LNCAP (cell line): ENCODE measurements at regions not wholly inside any gene's neighbourhood (a gene's known extent, or its start where the extent isn't known, plus 50 kb on each side); places are given as distances from the start of the nearest gene placed in this dataset.

ENCODE experiments used
- TF ChIP-seq, protein P1 (sequence below): fragments of 450-650 bp; IDR thresholded peaks from 2 replicates; pipeline ENCODE4 v1.5.1; 2017; ENCODE audit warnings: mild to moderate bottlenecking

DNA sequence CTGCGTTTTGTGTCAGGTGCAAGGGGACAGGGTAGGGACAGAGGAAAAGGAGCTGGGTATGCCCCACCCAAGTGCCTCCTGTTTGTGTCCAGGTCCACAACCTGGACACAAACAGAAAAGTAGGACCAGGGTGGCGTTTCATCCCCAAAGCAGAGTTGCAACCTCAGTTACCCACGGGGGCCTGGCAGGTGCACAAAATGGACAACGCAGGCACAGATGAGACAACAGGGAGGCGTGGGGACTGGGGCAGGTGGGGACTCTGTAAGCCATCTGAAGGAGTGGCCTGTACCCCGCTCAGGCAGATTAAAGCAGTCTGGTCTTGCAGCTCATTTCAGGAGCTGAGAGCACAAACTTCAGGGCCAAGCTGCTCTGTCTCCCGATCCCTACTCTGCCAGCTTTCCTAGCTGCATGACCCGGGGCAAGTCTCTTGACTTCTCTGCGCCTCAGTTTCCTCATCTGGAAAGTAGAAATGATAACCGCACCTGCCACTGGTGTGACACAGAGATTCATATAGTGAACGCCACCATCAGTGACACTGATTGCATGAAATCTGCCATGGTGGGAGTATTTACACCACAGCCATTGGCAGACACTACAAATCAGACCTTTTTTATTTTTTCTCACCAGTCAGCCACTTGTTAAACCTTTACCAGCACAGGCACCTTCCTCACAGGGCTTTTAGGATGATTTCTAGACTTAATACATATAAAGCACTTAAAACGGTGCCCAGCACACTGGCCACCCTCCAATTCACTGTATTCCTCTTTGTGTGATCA is 123.0 kb downstream of the PHETA1 start:
- TF ChIP-seq, protein P1, sequence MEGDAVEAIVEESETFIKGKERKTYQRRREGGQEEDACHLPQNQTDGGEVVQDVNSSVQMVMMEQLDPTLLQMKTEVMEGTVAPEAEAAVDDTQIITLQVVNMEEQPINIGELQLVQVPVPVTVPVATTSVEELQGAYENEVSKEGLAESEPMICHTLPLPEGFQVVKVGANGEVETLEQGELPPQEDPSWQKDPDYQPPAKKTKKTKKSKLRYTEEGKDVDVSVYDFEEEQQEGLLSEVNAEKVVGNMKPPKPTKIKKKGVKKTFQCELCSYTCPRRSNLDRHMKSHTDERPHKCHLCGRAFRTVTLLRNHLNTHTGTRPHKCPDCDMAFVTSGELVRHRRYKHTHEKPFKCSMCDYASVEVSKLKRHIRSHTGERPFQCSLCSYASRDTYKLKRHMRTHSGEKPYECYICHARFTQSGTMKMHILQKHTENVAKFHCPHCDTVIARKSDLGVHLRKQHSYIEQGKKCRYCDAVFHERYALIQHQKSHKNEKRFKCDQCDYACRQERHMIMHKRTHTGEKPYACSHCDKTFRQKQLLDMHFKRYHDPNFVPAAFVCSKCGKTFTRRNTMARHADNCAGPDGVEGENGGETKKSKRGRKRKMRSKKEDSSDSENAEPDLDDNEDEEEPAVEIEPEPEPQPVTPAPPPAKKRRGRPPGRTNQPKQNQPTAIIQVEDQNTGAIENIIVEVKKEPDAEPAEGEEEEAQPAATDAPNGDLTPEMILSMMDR = no peak

GRCh38 chr12:111244673-111245072 is 124.2 kb downstream of the PHETA1 start:
- TF ChIP-seq, protein P1 = no peak

DNA sequence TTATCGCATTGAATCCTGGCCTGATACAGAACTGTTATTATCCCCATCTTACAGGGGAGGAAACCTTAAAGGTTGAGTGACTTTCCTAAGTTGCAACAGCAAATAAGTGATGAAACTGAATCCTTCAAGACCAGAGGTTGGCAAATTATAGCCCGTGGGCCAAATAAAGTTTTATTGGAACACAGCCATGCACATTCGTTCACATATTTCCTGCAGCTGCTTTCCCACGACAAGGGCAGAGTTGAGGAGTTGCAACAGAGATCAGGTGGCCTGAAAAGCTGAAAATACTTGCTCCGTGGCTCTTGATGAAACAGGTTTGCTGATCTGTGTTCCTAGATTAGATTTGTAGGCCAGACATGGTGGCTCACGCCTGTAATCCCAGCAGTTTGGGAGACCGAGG is 126.7 kb downstream of the PHETA1 start:
- TF ChIP-seq, protein P1 = no peak

DNA sequence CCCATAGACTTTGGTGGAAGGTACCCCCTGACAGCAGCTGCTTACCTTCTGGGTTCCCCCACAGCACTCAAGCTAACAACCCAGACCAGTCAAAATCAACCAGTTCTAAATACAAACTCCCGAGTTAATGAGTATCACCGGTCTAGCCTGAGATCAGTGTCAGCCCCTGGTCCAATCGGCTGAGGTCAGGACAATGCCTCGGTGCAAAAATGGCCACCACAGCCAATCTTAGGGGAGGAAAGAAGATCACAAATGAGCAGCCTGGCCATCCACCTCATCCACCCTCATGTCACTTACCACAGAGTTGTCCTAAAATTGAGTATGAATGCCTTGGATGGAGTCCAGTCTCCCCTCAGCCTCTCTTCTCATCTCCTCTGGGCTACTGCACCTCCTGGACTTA is 128.5 kb downstream of the PHETA1 start:
- TF ChIP-seq, protein P1 = no peak

- TF ChIP-seq, protein P1 = no peak
These were observed 129.7 kb downstream of the PHETA1 start for GRCh38 chr12:111239235-111239634.

- TF ChIP-seq, protein P1 = no peak
These were observed 130.7 kb downstream of the PHETA1 start for GRCh38 chr12:111238075-111238734.

DNA sequence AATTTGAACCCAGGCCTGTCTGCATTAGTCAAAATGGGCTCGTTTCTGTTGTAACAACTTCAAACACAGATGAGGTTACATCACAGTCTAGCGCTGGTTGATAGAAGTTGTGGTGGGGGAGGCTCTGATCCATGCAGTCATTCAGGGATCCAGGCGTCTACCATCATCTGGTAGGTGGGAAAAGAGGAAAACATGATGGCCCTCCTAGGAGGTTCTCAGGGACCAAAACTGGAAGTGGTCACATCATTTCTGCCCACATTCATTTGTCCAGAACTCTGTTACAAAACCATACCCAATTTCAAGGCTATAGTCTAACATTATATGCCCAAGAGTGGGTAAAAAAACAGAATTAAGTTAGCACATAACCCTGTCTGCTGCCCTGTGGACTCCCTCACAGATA is 135.1 kb downstream of the PHETA1 start:
- TF ChIP-seq, protein P1 = no peak
